ENCODE measurements at regions not wholly inside any gene's neighbourhood (a gene's known extent, or its start where the extent isn't known, plus 50 kb on each side); places are given as distances from the start of the nearest gene placed in this dataset.

DNA sequence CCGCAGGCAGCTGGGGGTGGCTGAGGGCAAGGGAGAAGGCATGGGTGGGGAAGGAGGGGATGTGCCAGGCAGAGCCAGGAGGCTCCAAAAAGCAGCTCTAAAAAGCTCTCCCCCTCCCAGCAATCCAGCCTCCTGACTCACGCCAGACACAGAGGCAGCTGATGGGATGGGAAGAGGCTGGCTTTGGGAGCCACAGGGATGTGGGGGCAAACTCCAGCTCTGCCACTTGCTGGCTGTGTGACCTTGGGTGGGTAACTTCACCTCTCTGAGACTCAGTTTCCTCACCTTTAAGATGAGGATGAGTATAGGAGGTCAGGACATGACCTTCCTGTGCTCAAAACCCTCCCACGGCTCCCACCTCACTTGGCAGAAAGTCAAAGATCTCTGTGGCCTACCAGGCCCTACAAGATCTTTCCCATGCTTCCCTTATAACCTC is 148.9 kb downstream of the CEBPB start:
- H4K8ac ChIP-seq (ENCODE audit: low read depth, low read length) = no peak overlapping the region
- no peak overlapping the region for H3K4ac ChIP-seq (ENCODE audit: low read depth, low read length)
- H2AFZ ChIP-seq (ENCODE audit: insufficient read depth, low read length, poor library complexity) = no peak overlapping the region
- H4K91ac ChIP-seq (ENCODE audit: low read depth, low read length) = no peak overlapping the region
- H2BK120ac ChIP-seq (ENCODE audit: insufficient read depth, low read length, poor library complexity) = no peak overlapping the region
- H4K12ac ChIP-seq (ENCODE audit: low read depth, low read length) = no peak overlapping the region
- no peaks in the 10 kb centered on the region for H3K27me3 ChIP-seq (ENCODE audit: insufficient read depth, low read length)
- H3K23ac ChIP-seq (ENCODE audit: low read length) = no peak overlapping the region
- no peak overlapping the region for H3K9ac ChIP-seq (ENCODE audit: low read length)
- no peak overlapping the region for H3K4me2 ChIP-seq (ENCODE audit: low read length)
- H3K27ac ChIP-seq (ENCODE audit: low read depth, low read length) = no peak overlapping the region
- H3K36me3 ChIP-seq (ENCODE audit: control insufficient read depth in 1 of 2, insufficient read depth in 2 of 2, low read length in 2 of 2) = no peaks in the 10 kb centered on the region
- no peak overlapping the region for H3K4me3 ChIP-seq (ENCODE audit: low read depth, low read length)
- no peaks in the 10 kb centered on the region for H3K79me2 ChIP-seq (ENCODE audit: control insufficient read depth, insufficient read depth, low read length, poor library complexity)
- H2BK12ac ChIP-seq (ENCODE audit: low read length) = no peak overlapping the region
- no peak overlapping the region for H3K14ac ChIP-seq (ENCODE audit: low read length)
- no peak overlapping the region for H3K18ac ChIP-seq (ENCODE audit: low read length)
- H3K79me1 ChIP-seq (ENCODE audit: low read length) = no peaks in the 10 kb centered on the region
- H3K9me3 ChIP-seq (ENCODE audit: insufficient read depth, low read depth, low read length) = no peaks in the 10 kb centered on the region
- WGBS (ENCODE audit: extremely low coverage, insufficient coverage, insufficient read length) = no CpG with 5 or more reads among the region's 3 CpGs
- no peak overlapping the region for H2AK5ac ChIP-seq (ENCODE audit: low read length)
- H3K4me1 ChIP-seq (ENCODE audit: control insufficient read depth in 1 of 2, insufficient read depth in 2 of 2, low read length in 2 of 2) = peaks cover 4 to 7% of the 10 kb centered on the region in 2 experiments
- no peak overlapping the region for H2BK5ac ChIP-seq (ENCODE audit: low read depth, low read length, poor library complexity)
- no peak for DNase-seq

- Histone ChIP-seq H4K12ac (ENCODE audit: low read depth, low read length) (no peak overlapping the region), H3K4me1 (ENCODE audit: control insufficient read depth in 1 of 2, insufficient read depth in 2 of 2, low read length in 2 of 2) (peaks cover 4 to 7% of the 10 kb centered on the region in 2 experiments), H4K91ac (ENCODE audit: low read depth, low read length) (no peak overlapping the region), H3K79me1 (ENCODE audit: low read length) (no peaks in the 10 kb centered on the region), H2BK12ac (ENCODE audit: low read length) (no peak overlapping the region), H3K18ac (ENCODE audit: low read length) (no peak overlapping the region), H3K9me3 (ENCODE audit: insufficient read depth, low read depth, low read length) (no peaks in the 10 kb centered on the region), H3K4me2 (ENCODE audit: low read length) (no peak overlapping the region), H2AFZ (ENCODE audit: insufficient read depth, low read length, poor library complexity) (no peak overlapping the region), H3K4me3 (ENCODE audit: low read depth, low read length) (peak overlapping the region; percentile 7), H3K36me3 (ENCODE audit: control insufficient read depth in 1 of 2, insufficient read depth in 2 of 2, low read length in 2 of 2) (no peaks in the 10 kb centered on the region), H3K27ac (ENCODE audit: low read depth, low read length) (no peak overlapping the region), H4K8ac (ENCODE audit: low read depth, low read length) (no peak overlapping the region), H2AK5ac (ENCODE audit: low read length) (no peak overlapping the region), H2BK5ac (ENCODE audit: low read depth, low read length, poor library complexity) (no peak overlapping the region), H3K79me2 (ENCODE audit: control insufficient read depth, insufficient read depth, low read length, poor library complexity) (no peaks in the 10 kb centered on the region), H3K9ac (ENCODE audit: low read length) (no peak overlapping the region), H3K23ac (ENCODE audit: low read length) (no peak overlapping the region), H3K27me3 (ENCODE audit: insufficient read depth, low read length) (no peaks in the 10 kb centered on the region), H3K4ac (ENCODE audit: low read depth, low read length) (no peak overlapping the region), H3K14ac (ENCODE audit: low read length) (no peak overlapping the region), H2BK120ac (ENCODE audit: insufficient read depth, low read length, poor library complexity) (no peak overlapping the region)
- peak in 1 of 2 donors; percentile 65 for DNase-seq
- no CpG with 5 or more reads among the region's 7 CpGs for WGBS (ENCODE audit: extremely low coverage, insufficient coverage, insufficient read length)
Measured at GRCh38 chr20:50340541-50340940, 149.9 kb downstream of the CEBPB start.

DNA sequence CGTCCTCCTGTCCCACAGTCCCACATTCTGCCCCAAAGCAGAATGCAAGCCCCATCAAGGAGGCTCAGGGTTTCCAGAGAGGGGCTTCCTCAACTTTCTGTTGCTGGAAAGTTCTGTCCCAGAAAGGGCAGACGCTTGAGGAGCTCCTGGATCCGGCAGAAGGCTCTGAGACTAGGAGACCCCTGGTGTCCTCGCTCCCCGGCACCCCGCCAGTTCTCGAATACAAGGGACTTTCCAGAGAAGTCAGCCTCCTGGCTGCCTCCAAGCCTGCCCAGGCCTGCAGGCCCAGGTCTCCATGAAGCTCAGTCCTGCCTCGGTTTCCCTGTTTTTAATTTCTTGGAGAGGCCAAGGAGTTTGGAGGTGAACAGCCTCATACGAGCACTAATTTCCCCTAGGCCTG is 150.4 kb downstream of the CEBPB start:
- no peak overlapping the region for H3K14ac ChIP-seq (ENCODE audit: low read length)
- H2BK120ac ChIP-seq (ENCODE audit: insufficient read depth, low read length, poor library complexity) = no peak overlapping the region
- no peak for DNase-seq
- no peak overlapping the region for H2BK5ac ChIP-seq (ENCODE audit: low read depth, low read length, poor library complexity)
- no peak overlapping the region for H3K27ac ChIP-seq (ENCODE audit: low read depth, low read length)
- no peak overlapping the region for H2AK5ac ChIP-seq (ENCODE audit: low read length)
- H3K79me2 ChIP-seq (ENCODE audit: control insufficient read depth, insufficient read depth, low read length, poor library complexity) = no peaks in the 10 kb centered on the region
- no peak overlapping the region for H4K91ac ChIP-seq (ENCODE audit: low read depth, low read length)
- no CpG with 5 or more reads among the region's 9 CpGs for WGBS (ENCODE audit: extremely low coverage, insufficient coverage, insufficient read length)
- H3K23ac ChIP-seq (ENCODE audit: low read length) = no peak overlapping the region
- no peak overlapping the region for H2AFZ ChIP-seq (ENCODE audit: insufficient read depth, low read length, poor library complexity)
- no peak overlapping the region for H3K4me2 ChIP-seq (ENCODE audit: low read length)
- no peak overlapping the region for H3K9ac ChIP-seq (ENCODE audit: low read length)
- no peak overlapping the region for H3K4ac ChIP-seq (ENCODE audit: low read depth, low read length)
- H2BK12ac ChIP-seq (ENCODE audit: low read length) = no peak overlapping the region
- no peak overlapping the region for H4K12ac ChIP-seq (ENCODE audit: low read depth, low read length)
- H3K4me3 ChIP-seq (ENCODE audit: low read depth, low read length) = no peak overlapping the region
- no peaks in the 10 kb centered on the region for H3K36me3 ChIP-seq (ENCODE audit: control insufficient read depth in 1 of 2, insufficient read depth in 2 of 2, low read length in 2 of 2)
- H3K18ac ChIP-seq (ENCODE audit: low read length) = no peak overlapping the region
- no peaks in the 10 kb centered on the region for H3K9me3 ChIP-seq (ENCODE audit: insufficient read depth, low read depth, low read length)
- no peak overlapping the region for H4K8ac ChIP-seq (ENCODE audit: low read depth, low read length)
- peaks cover 4 to 7% of the 10 kb centered on the region in 2 experiments for H3K4me1 ChIP-seq (ENCODE audit: control insufficient read depth in 1 of 2, insufficient read depth in 2 of 2, low read length in 2 of 2)
- no peaks in the 10 kb centered on the region for H3K79me1 ChIP-seq (ENCODE audit: low read length)
- H3K27me3 ChIP-seq (ENCODE audit: insufficient read depth, low read length) = no peaks in the 10 kb centered on the region

GRCh38 chr20:50341880-50342637 is 151.4 kb downstream of the CEBPB start:
- no peak for DNase-seq
- H4K91ac ChIP-seq (ENCODE audit: low read depth, low read length) = no peak overlapping the region
- H2BK5ac ChIP-seq (ENCODE audit: low read depth, low read length, poor library complexity) = no peak overlapping the region
- no peak overlapping the region for H4K12ac ChIP-seq (ENCODE audit: low read depth, low read length)
- H3K27ac ChIP-seq (ENCODE audit: low read depth, low read length) = no peak overlapping the region
- no peak overlapping the region for H2AK5ac ChIP-seq (ENCODE audit: low read length)
- H3K14ac ChIP-seq (ENCODE audit: low read length) = no peak overlapping the region
- no peaks in the 10 kb centered on the region for H3K27me3 ChIP-seq (ENCODE audit: insufficient read depth, low read length)
- no peak overlapping the region for H3K4me2 ChIP-seq (ENCODE audit: low read length)
- peaks cover 4 to 7% of the 10 kb centered on the region in 2 experiments for H3K4me1 ChIP-seq (ENCODE audit: control insufficient read depth in 1 of 2, insufficient read depth in 2 of 2, low read length in 2 of 2)
- no peak overlapping the region for H2AFZ ChIP-seq (ENCODE audit: insufficient read depth, low read length, poor library complexity)
- H3K9ac ChIP-seq (ENCODE audit: low read length) = no peak overlapping the region
- H3K79me2 ChIP-seq (ENCODE audit: control insufficient read depth, insufficient read depth, low read length, poor library complexity) = no peaks in the 10 kb centered on the region
- no peak overlapping the region for H3K23ac ChIP-seq (ENCODE audit: low read length)
- H2BK12ac ChIP-seq (ENCODE audit: low read length) = no peak overlapping the region
- H3K4ac ChIP-seq (ENCODE audit: low read depth, low read length) = no peak overlapping the region
- no CpG with 5 or more reads among the region's 12 CpGs for WGBS (ENCODE audit: extremely low coverage, insufficient coverage, insufficient read length)
- no peak overlapping the region for H3K4me3 ChIP-seq (ENCODE audit: low read depth, low read length)
- no peaks in the 10 kb centered on the region for H3K9me3 ChIP-seq (ENCODE audit: insufficient read depth, low read depth, low read length)
- no peak overlapping the region for H3K18ac ChIP-seq (ENCODE audit: low read length)
- no peak overlapping the region for H4K8ac ChIP-seq (ENCODE audit: low read depth, low read length)
- no peaks in the 10 kb centered on the region for H3K36me3 ChIP-seq (ENCODE audit: control insufficient read depth in 1 of 2, insufficient read depth in 2 of 2, low read length in 2 of 2)
- H2BK120ac ChIP-seq (ENCODE audit: insufficient read depth, low read length, poor library complexity) = no peak overlapping the region
- no peaks in the 10 kb centered on the region for H3K79me1 ChIP-seq (ENCODE audit: low read length)
